ENCODE measurements at regions not wholly inside any gene's neighbourhood (a gene's known extent, or its start where the extent isn't known, plus 50 kb on each side); places are given as distances from the start of the nearest gene placed in this dataset.

DNA sequence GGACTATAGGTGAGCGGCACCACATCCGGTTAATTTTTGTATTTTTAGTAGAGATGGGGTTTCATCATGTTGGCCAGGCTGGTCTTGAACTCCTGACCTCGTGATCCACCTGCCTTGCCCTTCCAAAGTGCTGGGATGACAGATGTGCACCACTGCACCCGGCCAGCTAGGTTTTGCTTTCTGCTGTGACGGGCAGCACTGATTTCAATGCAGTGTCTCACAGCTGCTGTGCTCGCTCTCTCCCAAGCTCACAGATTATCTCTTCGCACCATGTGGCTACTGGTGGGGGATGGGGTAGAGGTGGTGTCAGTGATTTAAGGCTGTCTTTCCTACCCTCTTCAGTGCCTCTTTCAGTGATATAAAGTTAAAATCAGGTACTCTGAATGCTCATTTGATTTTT lies 909.1 kb downstream of the TRHDE start:
- H3K9me2 ChIP-seq (replicated peaks; ENCODE audit: insufficient read depth), result no peaks in the 10 kb centered on the region
- H3K79me2 ChIP-seq, result no peaks in the 10 kb centered on the region
- no peaks in the 10 kb centered on the region for H3K9me3 ChIP-seq (ENCODE audit: low read depth)
- H3K27ac ChIP-seq, result no peak overlapping the region
- H3K4me1 ChIP-seq (ENCODE audit: insufficient read depth), result no peaks in the 10 kb centered on the region
- H3K4me3 ChIP-seq, result no peak overlapping the region
- no peaks in the 10 kb centered on the region for H3K36me3 ChIP-seq (replicated peaks; ENCODE audit: insufficient read depth, low read depth)
- 80% methylated on average over 7 of the region's 7 CpGs for WGBS (ENCODE audit: low lambda C conversion rate, missing lambda C conversion rate)
- no peaks in the 10 kb centered on the region for H4K20me1 ChIP-seq (ENCODE audit: insufficient read depth, poor library complexity, severe bottlenecking)
- no peak for TF ChIP-seq EZH2 (IDR thresholded peaks at IDR 0.05; ENCODE audit: borderline replicate concordance)
- TF ChIP-seq, protein P1, sequence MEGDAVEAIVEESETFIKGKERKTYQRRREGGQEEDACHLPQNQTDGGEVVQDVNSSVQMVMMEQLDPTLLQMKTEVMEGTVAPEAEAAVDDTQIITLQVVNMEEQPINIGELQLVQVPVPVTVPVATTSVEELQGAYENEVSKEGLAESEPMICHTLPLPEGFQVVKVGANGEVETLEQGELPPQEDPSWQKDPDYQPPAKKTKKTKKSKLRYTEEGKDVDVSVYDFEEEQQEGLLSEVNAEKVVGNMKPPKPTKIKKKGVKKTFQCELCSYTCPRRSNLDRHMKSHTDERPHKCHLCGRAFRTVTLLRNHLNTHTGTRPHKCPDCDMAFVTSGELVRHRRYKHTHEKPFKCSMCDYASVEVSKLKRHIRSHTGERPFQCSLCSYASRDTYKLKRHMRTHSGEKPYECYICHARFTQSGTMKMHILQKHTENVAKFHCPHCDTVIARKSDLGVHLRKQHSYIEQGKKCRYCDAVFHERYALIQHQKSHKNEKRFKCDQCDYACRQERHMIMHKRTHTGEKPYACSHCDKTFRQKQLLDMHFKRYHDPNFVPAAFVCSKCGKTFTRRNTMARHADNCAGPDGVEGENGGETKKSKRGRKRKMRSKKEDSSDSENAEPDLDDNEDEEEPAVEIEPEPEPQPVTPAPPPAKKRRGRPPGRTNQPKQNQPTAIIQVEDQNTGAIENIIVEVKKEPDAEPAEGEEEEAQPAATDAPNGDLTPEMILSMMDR (IDR thresholded peaks at IDR 0.05; ENCODE audit: poor library complexity), result no peak
- TF ChIP-seq EZH2phosphoT487 (IDR thresholded peaks at IDR 0.05; ENCODE audit: low read depth, severe bottlenecking, unreplicated experiment), result no peak
- H2AFZ ChIP-seq, result no peak overlapping the region
- H3K4me2 ChIP-seq, result no peak overlapping the region
- DNase-seq (ENCODE audit: low spot score), result no peak
- H3K27me3 ChIP-seq, result no peaks in the 10 kb centered on the region

DNA sequence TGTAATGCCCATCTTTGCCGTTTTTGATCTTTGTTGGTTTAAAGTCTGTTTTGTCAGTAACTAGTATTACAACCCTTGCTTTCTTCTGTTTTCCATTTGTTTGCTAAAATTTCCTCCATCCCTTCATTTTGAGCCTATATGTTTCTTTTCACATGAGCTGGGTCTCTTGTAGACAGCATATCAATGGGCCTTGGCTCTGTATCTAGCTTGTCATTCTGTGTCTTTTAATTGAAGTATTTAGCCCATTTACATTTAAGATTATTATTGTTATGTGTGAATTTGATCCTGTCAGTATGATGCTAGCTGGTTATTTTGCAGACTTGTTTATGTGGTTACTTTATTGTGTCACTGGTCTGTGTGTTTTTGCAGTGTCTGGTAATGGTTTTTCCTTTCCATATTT lies 913.2 kb downstream of the TRHDE start:
- TF ChIP-seq EZH2 (IDR thresholded peaks at IDR 0.05; ENCODE audit: borderline replicate concordance), result no peak
- no peak for TF ChIP-seq EZH2phosphoT487 (IDR thresholded peaks at IDR 0.05; ENCODE audit: low read depth, severe bottlenecking, unreplicated experiment)
- TF ChIP-seq, protein P1 (IDR thresholded peaks at IDR 0.05; ENCODE audit: poor library complexity), result no peak
- Histone ChIP-seq H3K4me2 (no peak overlapping the region), H3K9me3 (ENCODE audit: low read depth) (no peaks in the 10 kb centered on the region), H2AFZ (no peak overlapping the region), H3K36me3 (replicated peaks; ENCODE audit: insufficient read depth, low read depth) (no peaks in the 10 kb centered on the region), H4K20me1 (ENCODE audit: insufficient read depth, poor library complexity, severe bottlenecking) (no peaks in the 10 kb centered on the region), H3K79me2 (no peaks in the 10 kb centered on the region), H3K4me1 (ENCODE audit: insufficient read depth) (no peaks in the 10 kb centered on the region), H3K4me3 (no peak overlapping the region), H3K27me3 (no peaks in the 10 kb centered on the region), H3K9me2 (replicated peaks; ENCODE audit: insufficient read depth) (no peaks in the 10 kb centered on the region), H3K27ac (no peak overlapping the region)
- DNase-seq (ENCODE audit: low spot score), result no peak
- WGBS (ENCODE audit: low lambda C conversion rate, missing lambda C conversion rate), result 81% methylated on average over 1 of the region's 1 CpG

DNA sequence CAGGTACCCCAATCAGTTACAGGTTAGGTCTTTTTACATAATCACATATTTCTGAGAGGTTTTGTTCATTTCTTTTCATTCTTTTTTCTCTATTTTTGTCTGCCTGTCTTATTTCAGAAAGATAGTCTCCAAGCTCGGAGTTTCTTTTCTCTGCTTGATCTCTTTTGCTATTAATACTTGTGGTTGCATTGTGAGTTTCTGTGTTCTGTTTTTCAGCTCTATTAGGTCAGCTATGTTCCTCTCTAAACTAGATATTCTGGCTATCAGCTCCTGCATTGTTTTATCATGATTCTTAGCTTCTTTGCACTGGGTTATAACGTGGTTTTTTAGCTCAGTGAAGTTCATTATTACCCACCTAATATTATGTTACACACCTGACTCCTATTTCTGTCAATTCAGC lies 914.1 kb downstream of the TRHDE start:
- H3K9me2 ChIP-seq (replicated peaks; ENCODE audit: insufficient read depth), result no peaks in the 10 kb centered on the region
- H2AFZ ChIP-seq, result no peak overlapping the region
- H3K27ac ChIP-seq, result no peak overlapping the region
- no peaks in the 10 kb centered on the region for H3K9me3 ChIP-seq (ENCODE audit: low read depth)
- TF ChIP-seq EZH2phosphoT487 (IDR thresholded peaks at IDR 0.05; ENCODE audit: low read depth, severe bottlenecking, unreplicated experiment) (no peak), EZH2 (IDR thresholded peaks at IDR 0.05; ENCODE audit: borderline replicate concordance) (no peak)
- TF ChIP-seq, protein P1 (IDR thresholded peaks at IDR 0.05; ENCODE audit: poor library complexity), result no peak
- WGBS (ENCODE audit: low lambda C conversion rate, missing lambda C conversion rate), result 90% methylated on average over 2 of the region's 2 CpGs
- no peak overlapping the region for H3K4me3 ChIP-seq
- H3K27me3 ChIP-seq, result no peaks in the 10 kb centered on the region
- H4K20me1 ChIP-seq (ENCODE audit: insufficient read depth, poor library complexity, severe bottlenecking), result no peaks in the 10 kb centered on the region
- H3K4me1 ChIP-seq (ENCODE audit: insufficient read depth), result no peaks in the 10 kb centered on the region
- no peaks in the 10 kb centered on the region for H3K79me2 ChIP-seq
- H3K4me2 ChIP-seq, result no peak overlapping the region
- no peak for DNase-seq (ENCODE audit: low spot score)
- H3K36me3 ChIP-seq (replicated peaks; ENCODE audit: insufficient read depth, low read depth), result no peaks in the 10 kb centered on the region

DNA sequence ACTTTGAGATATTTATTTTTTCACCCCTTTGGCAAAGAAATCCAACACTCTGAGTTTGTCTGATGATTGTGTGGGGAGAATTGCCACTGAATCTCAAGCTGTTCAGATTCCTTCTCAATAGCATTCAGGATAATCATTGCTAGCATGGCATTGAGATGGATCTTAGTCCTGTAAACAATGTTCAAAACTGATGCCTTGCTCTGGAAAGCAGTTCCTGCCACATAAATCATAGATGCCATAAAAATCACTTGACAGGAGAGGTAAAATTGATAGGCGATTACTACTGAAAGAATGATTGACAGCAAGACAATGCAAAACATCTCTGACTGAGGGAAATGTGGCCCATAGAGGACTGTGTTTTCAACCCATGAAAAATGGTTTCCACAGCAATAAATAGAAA lies 915.6 kb downstream of the TRHDE start:
- Histone ChIP-seq H3K9me3 (ENCODE audit: low read depth) (no peaks in the 10 kb centered on the region), H4K20me1 (ENCODE audit: insufficient read depth, poor library complexity, severe bottlenecking) (no peaks in the 10 kb centered on the region), H3K4me1 (ENCODE audit: insufficient read depth) (no peaks in the 10 kb centered on the region), H3K4me3 (no peak overlapping the region), H3K9me2 (replicated peaks; ENCODE audit: insufficient read depth) (no peaks in the 10 kb centered on the region), H3K27me3 (no peaks in the 10 kb centered on the region), H3K79me2 (no peaks in the 10 kb centered on the region), H3K36me3 (replicated peaks; ENCODE audit: insufficient read depth, low read depth) (no peaks in the 10 kb centered on the region), H2AFZ (no peak overlapping the region), H3K4me2 (no peak overlapping the region), H3K27ac (no peak overlapping the region)
- 82% methylated on average over 1 of the region's 1 CpG for WGBS (ENCODE audit: low lambda C conversion rate, missing lambda C conversion rate)
- TF ChIP-seq, protein P1 (IDR thresholded peaks at IDR 0.05; ENCODE audit: poor library complexity), result no peak
- TF ChIP-seq EZH2 (IDR thresholded peaks at IDR 0.05; ENCODE audit: borderline replicate concordance) (no peak), EZH2phosphoT487 (IDR thresholded peaks at IDR 0.05; ENCODE audit: low read depth, severe bottlenecking, unreplicated experiment) (no peak)
- no peak for DNase-seq (ENCODE audit: low spot score)

Data from hepatocyte (in vitro differentiated cells).